Gastroesophageal sphincter (tissue), 4 donors: ENCODE measurements at regions not wholly inside any gene's neighbourhood (a gene's known extent, or its start where the extent isn't known, plus 50 kb on each side); places are given as distances from the start of the nearest gene placed in this dataset.

Experiments used
- ATAC-seq: fragments of 150-250 bp; one replicate; pipeline ENCODE4 v1.9.1; 2016; ENCODE audit warnings: mild to moderate bottlenecking, moderate library complexity
- H3K27ac ChIP-seq, 4 donors: fragments of 200-600 bp; sonication (generic) in 3 of 4; 1 replicate in 3 of 4; 2 replicates in 1 of 4; pipeline ENCODE4 v1.5.1; 2016 to 2019
- H3K27me3 ChIP-seq: fragments of 200-600 bp; sonication (generic); one replicate; pipeline ENCODE4 v1.5.1; 2019
- H3K36me3 ChIP-seq, 2 donors: fragments of 200-600 bp; sonication (generic); one replicate each; pipeline ENCODE4 v1.5.1; 2019; ENCODE audit warnings: control low read depth in 1 of 2
- H3K4me1 ChIP-seq, 3 donors: fragments of 200-600 bp; sonication (generic); 1 replicate in 2 of 3; 2 replicates in 1 of 3; pipeline ENCODE4 v1.5.1; 2016 to 2019; ENCODE audit warnings: control low read depth in 2 of 3
- H3K4me3 ChIP-seq, 2 donors: fragments of 200-600 bp; sonication (generic); one replicate each; pipeline ENCODE4 v1.5.1; 2019; ENCODE audit warnings: mild to moderate bottlenecking in 1 of 2, moderate library complexity in 1 of 2
- H3K9me3 ChIP-seq, 3 donors: fragments of 200-600 bp; sonication (generic); one replicate each; pipeline ENCODE4 v1.5.1; 2017 to 2019; ENCODE audit warnings: control low read depth in 2 of 3
- CTCF ChIP-seq, 4 experiments: fragments of 200-600 bp in 2 of 4; fragments of 450-650 bp in 2 of 4; sonication (generic) in 1 of 4; IDR thresholded peaks; one replicate each; pipeline ENCODE4 v1.5.1; 2017 to 2019; ENCODE audit warnings: antibody characterized with exemption in 4 of 4, mild to moderate bottlenecking in 2 of 4, moderate library complexity in 2 of 4
- EP300 ChIP-seq: sonication (generic); formaldehyde crosslinking; IDR thresholded peaks from one replicate; pipeline ENCODE4 v1.6.1; 2017; ENCODE audit warnings: antibody characterized with exemption, mild to moderate bottlenecking
- POLR2A ChIP-seq, 2 donors: fragments of 450-650 bp; IDR thresholded peaks; one replicate each; pipeline ENCODE4 v1.6.1; 2017; ENCODE audit warnings: antibody characterized with exemption in 2 of 2, mild to moderate bottlenecking in 2 of 2, moderate library complexity in 1 of 2
- POLR2AphosphoS5 ChIP-seq: sonication (generic); formaldehyde crosslinking; IDR thresholded peaks from one replicate; pipeline ENCODE4 v1.6.1; 2017; ENCODE audit warnings: antibody characterized with exemption
- WGBS, 2 donors: methylation state at CpG; one replicate each; pipeline ENCODE4 v1.1.5; 2018; ENCODE audit warnings: low coverage in 1 of 2; 5-methylcytosine and 5-hydroxymethylcytosine counted together

GRCh38 chr2:104574367-104574766 is 279.5 kb upstream of the POU3F3 start:
- no peak overlapping the region for H3K4me3 ChIP-seq
- no peak overlapping the region for H3K27ac ChIP-seq
- H3K4me1 ChIP-seq, result no peaks in the 10 kb centered on the region
- no peaks in the 10 kb centered on the region for H3K9me3 ChIP-seq
- WGBS, 2 donors, result 100% methylated on average over 4 of the region's 7 CpGs; no CpG with 5 or more reads in 1 of the 2 donors
- no peaks in the 10 kb centered on the region for H3K36me3 ChIP-seq
- H3K27me3 ChIP-seq, result peaks cover 5% of the 10 kb centered on the region
- ATAC-seq, result no peak
- TF ChIP-seq EP300, result no peak
- no peak for TF ChIP-seq POLR2A (IDR thresholded peaks at IDR 0.05)
- TF ChIP-seq CTCF (IDR thresholded peaks at IDR 0.05), result no peak
- no peak for TF ChIP-seq POLR2AphosphoS5

- TF ChIP-seq CTCF (IDR thresholded peaks at IDR 0.05) (no peak), POLR2AphosphoS5 (no peak), POLR2A (IDR thresholded peaks at IDR 0.05) (no peak), EP300 (no peak)
- no peaks in the 10 kb centered on the region for H3K9me3 ChIP-seq
- no peak for ATAC-seq
- H3K27me3 ChIP-seq, result peaks cover 11% of the 10 kb centered on the region
- H3K4me1 ChIP-seq, result no peaks in the 10 kb centered on the region
- H3K36me3 ChIP-seq, result no peaks in the 10 kb centered on the region
- no peak overlapping the region for H3K27ac ChIP-seq
- 90 to 100% methylated on average over 2 of the region's 2 CpGs for WGBS, 2 donors
- H3K4me3 ChIP-seq, result no peak overlapping the region
Observed at GRCh38 chr2:104577143-104577542, 276.8 kb upstream of the POU3F3 start.

GRCh38 chr2:104582471-104582870 is 271.4 kb upstream of the POU3F3 start:
- no peak for ATAC-seq
- H3K36me3 ChIP-seq, result no peaks in the 10 kb centered on the region
- 56 to 59% methylated on average over 5 to 8 of the region's 8 CpGs for WGBS, 2 donors
- peaks cover 11% of the 10 kb centered on the region for H3K27me3 ChIP-seq
- H3K4me1 ChIP-seq, result no peaks in the 10 kb centered on the region
- H3K27ac ChIP-seq, result no peak overlapping the region
- no peak overlapping the region for H3K4me3 ChIP-seq
- TF ChIP-seq CTCF (IDR thresholded peaks at IDR 0.05), result no peak
- no peak for TF ChIP-seq POLR2A (IDR thresholded peaks at IDR 0.05)
- TF ChIP-seq EP300, result no peak
- no peak for TF ChIP-seq POLR2AphosphoS5
- H3K9me3 ChIP-seq, result no peaks in the 10 kb centered on the region

- 20 to 52% methylated on average over 6 to 7 of the region's 7 CpGs for WGBS, 2 donors
- TF ChIP-seq POLR2AphosphoS5 (no peak), EP300 (no peak), CTCF (IDR thresholded peaks at IDR 0.05) (no peak)
- no peak overlapping the region for H3K27ac ChIP-seq
- H3K4me1 ChIP-seq, result no peaks in the 10 kb centered on the region
- peaks cover 11% of the 10 kb centered on the region for H3K27me3 ChIP-seq
- ATAC-seq, result no peak
- peaks cover 0 to 7% (median 0%) of the 10 kb centered on the region in 3 donors for H3K9me3 ChIP-seq
- no peaks in the 10 kb centered on the region for H3K36me3 ChIP-seq
- H3K4me3 ChIP-seq, result no peak overlapping the region
Observed at GRCh38 chr2:104583811-104584210, 270.1 kb upstream of the POU3F3 start.

- Histone ChIP-seq H3K27ac (no peak overlapping the region), H3K27me3 (peaks cover 7% of the 10 kb centered on the region), H3K4me3 (no peak overlapping the region), H3K4me1 (no peaks in the 10 kb centered on the region), H3K36me3 (no peaks in the 10 kb centered on the region), H3K9me3 (peaks cover 0 to 13% (median 0%) of the 10 kb centered on the region in 3 donors)
- TF ChIP-seq CTCF (IDR thresholded peaks at IDR 0.05) (no peak), POLR2A (IDR thresholded peaks at IDR 0.05) (no peak), EP300 (no peak), POLR2AphosphoS5 (no peak)
- WGBS, 2 donors, result 80 to 82% methylated on average over 1 to 3 of the region's 4 CpGs
- no peak for ATAC-seq
Observed at GRCh38 chr2:104584393-104584792, 269.5 kb upstream of the POU3F3 start.
